ENCODE measurements at regions not wholly inside any gene's neighbourhood (a gene's known extent, or its start where the extent isn't known, plus 50 kb on each side); places are given as distances from the start of the nearest gene placed in this dataset.
A peak's percentile ranks its signal among the peaks of the same experiment; 100 is the strongest.
"Not testable (repeated sequence)": the region's sequence is repeated elsewhere in the genome, so short reads cannot be mapped to it uniquely, and the experiment has no call there.

- ChIA-PET POLR2A (ENCODE audit: low non-redundant PET) (no interaction called here), CTCF (no interaction called here)
- TF ChIP-seq, protein P1, sequence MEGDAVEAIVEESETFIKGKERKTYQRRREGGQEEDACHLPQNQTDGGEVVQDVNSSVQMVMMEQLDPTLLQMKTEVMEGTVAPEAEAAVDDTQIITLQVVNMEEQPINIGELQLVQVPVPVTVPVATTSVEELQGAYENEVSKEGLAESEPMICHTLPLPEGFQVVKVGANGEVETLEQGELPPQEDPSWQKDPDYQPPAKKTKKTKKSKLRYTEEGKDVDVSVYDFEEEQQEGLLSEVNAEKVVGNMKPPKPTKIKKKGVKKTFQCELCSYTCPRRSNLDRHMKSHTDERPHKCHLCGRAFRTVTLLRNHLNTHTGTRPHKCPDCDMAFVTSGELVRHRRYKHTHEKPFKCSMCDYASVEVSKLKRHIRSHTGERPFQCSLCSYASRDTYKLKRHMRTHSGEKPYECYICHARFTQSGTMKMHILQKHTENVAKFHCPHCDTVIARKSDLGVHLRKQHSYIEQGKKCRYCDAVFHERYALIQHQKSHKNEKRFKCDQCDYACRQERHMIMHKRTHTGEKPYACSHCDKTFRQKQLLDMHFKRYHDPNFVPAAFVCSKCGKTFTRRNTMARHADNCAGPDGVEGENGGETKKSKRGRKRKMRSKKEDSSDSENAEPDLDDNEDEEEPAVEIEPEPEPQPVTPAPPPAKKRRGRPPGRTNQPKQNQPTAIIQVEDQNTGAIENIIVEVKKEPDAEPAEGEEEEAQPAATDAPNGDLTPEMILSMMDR (conservative IDR thresholded peaks at IDR 0.05; ENCODE audit: low read depth) = no peak
- peak; percentile 69 for DNase-seq (ENCODE audit: low spot score)
- H3K27ac ChIP-seq = no peak overlapping the region
Observed at GRCh38 chr2:145800151-145801091, 1280.5 kb upstream of the ZEB2 start.

- H3K27ac ChIP-seq = no peak overlapping the region
- DNase-seq (ENCODE audit: low spot score) = no peak
Observed at GRCh38 chr2:145799595-145800108, 1279.7 kb upstream of the ZEB2 start.

DNA sequence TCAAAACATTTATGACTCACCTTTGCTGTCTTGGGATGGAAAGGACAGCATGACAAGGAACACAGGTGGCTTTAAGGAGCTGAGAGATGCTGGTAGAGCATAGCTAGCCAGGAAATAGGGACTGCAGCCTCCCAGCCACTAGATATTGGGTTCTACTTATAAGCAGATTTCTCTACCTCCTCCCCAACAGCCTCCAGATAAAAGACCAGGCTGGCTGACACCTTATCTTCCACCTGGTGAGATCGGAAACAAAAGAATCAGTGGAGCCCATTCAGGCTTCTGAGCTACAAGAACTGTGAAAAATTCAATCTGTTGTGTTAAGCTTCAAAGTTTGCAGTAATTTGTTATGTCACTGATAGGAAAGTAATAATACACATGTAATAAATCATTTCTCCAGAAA is 1278.5 kb upstream of the ZEB2 start:
- TF ChIP-seq, protein P1 (conservative IDR thresholded peaks at IDR 0.05; ENCODE audit: low read depth) = no peak
- DNase-seq (ENCODE audit: low spot score) = no peak
- ChIA-PET CTCF (no interaction called here), POLR2A (ENCODE audit: low non-redundant PET) (no interaction called here)
- H3K27ac ChIP-seq = no peak overlapping the region

More at GRCh38 chr2:145799595-145800108, 1279.7 kb upstream of the ZEB2 start:
- ChIA-PET POLR2A (ENCODE audit: low non-redundant PET) (no interaction called here), CTCF (no interaction called here)
- TF ChIP-seq, protein P1 (conservative IDR thresholded peaks at IDR 0.05; ENCODE audit: low read depth) = no peak

DNA sequence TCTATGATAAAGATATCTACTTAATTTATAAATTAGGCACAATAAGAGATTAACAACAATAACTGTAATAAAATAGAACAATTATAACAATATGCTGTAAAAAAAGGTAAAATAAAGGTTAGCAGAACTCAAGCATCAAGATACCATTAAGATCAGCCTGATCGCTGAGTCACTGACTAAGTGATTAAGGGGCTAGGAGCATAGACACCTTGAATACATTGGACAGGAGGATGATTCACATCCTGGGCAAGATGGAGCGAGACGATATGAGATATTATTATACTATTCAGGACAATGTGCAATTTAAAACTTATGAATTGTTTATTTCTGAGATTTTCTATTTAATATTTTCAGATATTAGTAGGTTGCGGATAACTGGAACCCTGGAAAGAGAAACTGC is 1277.8 kb upstream of the ZEB2 start:
- ChIA-PET CTCF (no interaction called here), POLR2A (ENCODE audit: low non-redundant PET) (no interaction called here)
- TF ChIP-seq, protein P1 (conservative IDR thresholded peaks at IDR 0.05; ENCODE audit: low read depth) = no peak
- H3K27ac ChIP-seq = no peak overlapping the region
- DNase-seq (ENCODE audit: low spot score) = peak; percentile 71

GRCh38 chr2:145792745-145793144 is 1272.8 kb upstream of the ZEB2 start:
- TF ChIP-seq, protein P1 (conservative IDR thresholded peaks at IDR 0.05; ENCODE audit: low read depth) = no peak
- POLR2A ChIA-PET (ENCODE audit: low non-redundant PET) = no interaction called here
- no peak overlapping the region for H3K27ac ChIP-seq
- DNase-seq (ENCODE audit: low spot score) = no peak
- CTCF ChIA-PET = no interaction called here

DNA sequence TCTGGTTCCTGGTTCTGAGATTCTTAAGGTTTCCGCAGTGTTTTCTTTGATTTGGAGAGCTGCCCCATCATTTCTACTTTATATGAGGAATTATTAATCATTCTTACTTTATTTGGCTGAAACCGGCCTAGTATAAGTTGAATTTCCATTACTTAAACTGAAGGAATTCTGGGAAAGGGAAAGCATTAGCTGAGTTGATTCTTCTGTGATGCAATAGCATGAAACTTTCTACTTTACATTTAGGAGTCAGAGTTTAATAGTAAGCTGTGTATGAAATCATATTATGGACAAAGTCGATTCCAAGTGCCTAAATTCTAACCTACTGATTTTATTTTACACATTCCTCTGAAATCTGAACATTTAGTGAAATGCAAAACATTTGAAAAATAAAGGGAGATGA is 1269.7 kb upstream of the ZEB2 start:
- H3K27ac ChIP-seq = no peak overlapping the region
- TF ChIP-seq, protein P1 (conservative IDR thresholded peaks at IDR 0.05; ENCODE audit: low read depth) = no peak

DNA sequence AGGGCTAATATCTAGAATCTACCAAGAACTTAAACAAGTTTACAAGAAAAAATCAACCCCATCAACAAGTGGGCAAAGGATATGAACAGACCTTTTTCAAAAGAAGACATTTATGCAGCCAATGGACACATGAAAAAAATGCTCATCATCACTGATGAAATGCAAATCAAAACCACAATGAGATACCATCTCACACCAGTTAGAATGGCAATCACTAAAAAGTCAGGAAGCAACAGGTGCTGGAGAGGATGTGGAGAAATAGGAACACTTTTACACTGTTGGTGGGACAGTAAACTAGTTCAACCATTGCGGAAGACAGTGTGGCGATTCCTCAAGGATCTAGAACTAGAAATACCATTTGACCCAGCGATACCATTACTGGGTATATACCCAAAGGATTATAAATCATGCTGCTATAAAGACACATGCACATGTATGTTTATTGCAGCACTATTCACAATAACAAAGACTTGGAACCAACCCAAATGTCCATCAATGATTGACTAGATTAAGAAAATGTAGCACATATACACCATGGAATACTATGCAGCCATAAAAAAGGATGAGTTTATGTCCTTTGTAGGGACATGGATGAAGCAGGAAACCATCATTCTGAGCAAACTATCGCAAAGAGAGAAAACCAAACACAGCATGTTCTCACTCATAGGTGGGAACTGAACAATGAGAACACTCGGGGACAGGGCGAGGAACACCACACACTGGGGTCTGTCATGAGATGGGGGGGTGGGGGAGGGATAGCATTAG is 1267.9 kb upstream of the ZEB2 start:
- H3K27ac ChIP-seq; CTCF ChIA-PET; DNase-seq (ENCODE audit: low spot score); POLR2A ChIA-PET (ENCODE audit: low non-redundant PET): not testable (repeated sequence)

More for the DNA sequence above, 1269.7 kb upstream of the ZEB2 start:
- CTCF ChIA-PET = no interaction called here
- POLR2A ChIA-PET (ENCODE audit: low non-redundant PET) = no interaction called here
- DNase-seq (ENCODE audit: low spot score) = no peak

GRCh38 chr2:145782607-145783006 is 1262.7 kb upstream of the ZEB2 start:
- POLR2A ChIA-PET (ENCODE audit: low non-redundant PET); H3K27ac ChIP-seq; DNase-seq (ENCODE audit: low spot score); CTCF ChIA-PET: not testable (repeated sequence)
